NK-92 treated with Interleukin-12 subunit alpha and Interleukin-12 subunit beta, amount 100 ng/mL, for 24 hours (cell line): ENCODE measurements at regions not wholly inside any gene's neighbourhood (a gene's known extent, or its start where the extent isn't known, plus 50 kb on each side); places are given as distances from the start of the nearest gene placed in this dataset.

Experiments
- DNase-seq: peaks from one replicate; lab custom pipeline; 2025; lab: John Stamatoyannopoulos, UW

DNA sequence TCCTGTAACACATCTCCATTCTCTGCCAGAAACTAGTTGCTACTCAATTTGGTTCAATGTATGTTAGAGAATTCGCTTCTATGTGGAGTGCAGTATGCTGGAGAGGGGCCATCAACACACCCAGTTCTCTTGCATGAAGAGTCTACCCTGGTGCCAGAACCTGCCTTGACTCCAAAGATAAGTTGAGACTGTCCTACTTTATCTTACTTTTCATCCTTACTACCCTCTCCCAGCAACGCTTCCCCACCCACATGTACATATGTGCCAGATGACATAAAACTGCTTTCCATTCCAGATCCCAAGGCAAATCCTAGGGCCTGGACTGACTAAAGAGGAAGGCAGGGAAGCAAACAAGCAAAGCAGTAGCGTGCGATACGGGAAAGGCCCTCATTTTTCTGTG, 442.6 kb upstream of the THRB start:
- no peak for DNase-seq

DNA sequence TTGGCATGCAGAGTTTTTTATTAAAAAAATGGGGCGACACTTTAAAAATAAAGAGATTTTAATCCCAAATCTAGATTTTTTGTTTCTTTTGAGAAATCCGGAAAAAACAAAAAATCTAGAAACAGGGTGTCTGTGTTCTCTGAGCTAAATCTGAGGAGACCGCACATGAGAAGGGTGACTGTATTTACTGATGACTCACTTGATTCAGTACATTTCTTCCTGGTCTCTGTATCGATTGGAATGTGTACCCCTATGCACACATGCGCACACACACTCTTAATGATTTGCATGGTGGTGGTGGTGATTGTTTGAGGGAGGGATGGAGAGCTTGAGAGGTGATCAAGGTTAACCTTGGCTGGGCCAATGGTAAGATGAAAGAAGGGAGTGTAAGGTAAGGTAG, 443.1 kb upstream of the THRB start:
- DNase-seq = no peak

DNA sequence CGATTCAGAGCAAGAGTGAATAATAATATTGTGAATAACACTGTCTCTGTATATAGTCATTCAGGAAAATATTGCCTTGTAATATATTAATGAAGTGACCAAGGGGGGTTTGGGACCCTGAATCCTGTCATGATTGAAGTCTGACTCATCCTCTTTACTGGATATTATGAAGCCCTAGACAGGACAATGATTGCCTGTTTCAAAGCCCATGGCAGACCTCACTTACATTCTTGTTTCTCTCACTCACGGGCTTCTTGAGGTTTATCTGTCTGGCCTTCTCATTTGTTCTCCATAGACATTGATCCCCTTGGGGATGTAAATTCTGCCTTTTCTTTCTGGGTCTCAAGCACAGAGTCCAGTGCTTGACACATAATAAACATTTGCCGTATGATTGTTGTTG, 449.3 kb upstream of the THRB start:
- no peak for DNase-seq

DNA sequence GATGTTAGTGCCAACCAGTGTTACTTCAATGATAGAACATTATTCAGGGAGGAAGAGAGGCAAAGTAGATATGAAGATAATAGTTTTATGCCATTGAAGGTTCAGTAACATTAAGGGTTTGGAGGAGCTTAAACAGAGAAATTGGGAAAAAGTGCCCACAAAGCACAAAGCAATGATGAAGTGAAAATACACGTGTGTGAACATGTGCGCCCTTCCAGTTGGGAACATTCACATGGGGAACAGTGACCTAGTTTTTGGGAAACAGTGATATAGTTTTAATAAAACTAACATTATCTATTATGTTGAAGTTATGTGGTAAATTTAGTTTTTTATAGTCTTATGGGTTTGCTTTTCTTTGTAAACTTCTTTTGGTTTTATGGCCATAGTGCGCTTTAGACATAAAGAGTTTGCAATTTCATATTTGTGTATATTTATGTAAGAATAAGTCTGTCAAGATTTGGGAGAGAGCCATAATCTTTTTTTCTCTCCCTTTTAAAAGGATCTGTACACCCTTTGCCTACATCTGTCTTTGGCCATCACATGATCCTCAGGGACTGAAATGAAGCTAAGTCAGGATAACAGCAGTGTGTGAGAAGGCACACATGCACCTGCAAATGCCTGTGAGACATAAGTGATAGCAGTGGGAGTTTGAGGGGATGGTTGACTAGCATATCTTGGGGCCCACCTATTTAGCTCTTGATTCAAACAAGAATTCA, 450.3 kb upstream of the THRB start:
- DNase-seq = no peak

DNA sequence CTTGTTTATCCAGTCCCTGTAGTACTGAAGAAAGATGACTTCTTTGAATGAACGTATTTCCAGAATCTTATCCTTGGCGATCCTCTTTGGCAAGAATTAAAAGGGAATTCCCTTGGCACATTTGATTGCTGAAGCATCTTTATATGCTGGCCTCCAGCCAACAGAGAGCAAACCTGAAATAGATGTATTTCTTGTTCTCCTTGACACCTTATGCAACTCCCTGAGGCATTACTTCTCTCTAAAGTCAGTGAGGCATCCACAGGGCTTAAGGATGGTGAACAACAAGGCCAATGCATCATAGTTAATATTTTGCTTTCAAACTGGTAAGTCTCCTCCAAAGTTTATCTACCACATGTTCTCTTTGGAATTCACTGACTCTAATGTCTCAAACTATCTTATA, 450.9 kb upstream of the THRB start:
- no peak for DNase-seq

DNA sequence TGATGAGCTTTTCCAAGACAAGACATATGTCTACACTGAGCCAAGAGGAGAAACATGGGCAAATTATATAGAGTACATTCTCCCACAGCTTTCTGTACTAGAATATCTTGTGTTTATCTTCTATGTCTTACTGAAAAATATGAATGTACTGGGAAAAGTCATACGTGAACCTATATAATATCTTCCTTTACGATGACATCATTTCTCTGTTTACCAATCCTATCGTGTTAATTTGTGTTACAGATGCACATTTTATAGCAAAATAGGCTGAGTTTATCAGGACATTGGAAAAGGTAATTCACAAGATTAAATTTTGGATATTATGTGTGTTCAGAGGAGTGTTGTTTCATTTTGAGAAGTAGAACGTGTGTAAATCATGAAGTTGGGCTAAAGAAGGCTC, 452.5 kb upstream of the THRB start:
- no peak for DNase-seq

DNA sequence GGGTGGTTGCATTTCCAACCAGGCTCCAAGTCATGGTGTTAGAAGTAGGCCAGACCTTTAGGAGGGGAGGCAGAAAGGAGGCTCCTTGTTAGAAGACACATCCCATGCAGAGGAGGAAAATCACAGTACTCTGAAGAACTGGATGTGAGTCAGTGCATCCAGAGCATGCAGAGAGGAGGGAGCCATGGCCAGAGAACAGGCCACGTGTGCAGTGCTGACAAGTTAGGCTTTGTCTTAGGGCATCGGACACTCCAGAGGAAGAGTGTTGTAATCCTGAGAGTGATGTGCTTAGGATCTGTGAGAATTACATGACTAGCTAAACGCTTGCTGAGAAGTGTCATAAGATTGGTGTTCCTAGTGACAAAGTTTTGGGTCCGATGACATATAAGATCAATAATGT, 456.5 kb upstream of the THRB start:
- no peak for DNase-seq

DNA sequence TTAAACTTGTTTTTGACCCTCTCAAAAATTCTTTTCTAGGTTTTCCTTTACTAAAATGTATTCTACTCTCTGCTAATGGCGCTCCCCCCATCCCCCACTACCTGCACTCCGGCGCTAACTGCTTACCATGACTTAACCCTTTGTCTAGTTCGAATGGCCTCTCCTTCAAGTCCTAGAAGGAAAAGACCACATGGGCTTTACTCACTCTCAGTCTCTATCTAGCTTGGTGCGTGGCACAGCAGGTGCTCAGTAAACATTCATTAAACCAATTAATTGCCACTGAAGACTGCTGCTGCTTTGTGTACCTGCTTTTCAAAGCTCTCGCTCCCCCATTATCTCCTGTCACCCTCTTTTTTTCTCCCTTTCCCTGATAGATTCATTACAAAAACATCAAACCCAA, 457.7 kb upstream of the THRB start:
- DNase-seq = no peak

DNA sequence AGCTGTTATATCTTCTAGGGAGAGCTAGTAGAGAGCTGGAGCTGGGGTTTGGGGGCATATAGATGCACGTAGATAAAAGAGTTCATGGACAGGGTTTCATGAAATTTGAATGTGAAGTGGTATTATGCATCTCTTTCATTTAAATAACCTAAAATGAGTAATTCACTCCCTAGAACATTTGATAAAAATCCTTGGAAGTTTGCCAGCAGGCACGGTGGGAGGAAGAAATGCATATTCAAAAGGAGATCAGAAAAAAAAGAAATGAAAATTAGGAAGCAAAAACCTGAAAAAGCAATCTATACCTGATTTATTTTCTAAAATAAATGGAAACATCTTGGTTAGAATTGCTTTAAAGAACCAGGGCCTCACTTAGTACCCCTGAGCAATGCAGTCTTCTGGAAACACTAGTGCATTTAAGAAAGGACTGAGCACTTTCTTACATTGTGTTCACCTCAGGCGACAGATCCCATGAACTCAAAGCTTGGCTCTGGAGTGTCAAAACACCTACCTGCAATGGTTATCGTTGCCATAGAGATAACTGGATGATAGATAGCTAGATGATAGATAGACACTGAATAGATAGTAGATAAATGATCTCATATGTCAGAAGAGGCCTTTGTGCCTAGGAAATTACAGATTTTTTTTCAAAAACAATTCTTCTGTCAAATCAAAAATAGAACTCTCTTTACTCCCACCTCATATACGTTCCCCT, 458.6 kb upstream of the THRB start:
- no peak for DNase-seq

DNA sequence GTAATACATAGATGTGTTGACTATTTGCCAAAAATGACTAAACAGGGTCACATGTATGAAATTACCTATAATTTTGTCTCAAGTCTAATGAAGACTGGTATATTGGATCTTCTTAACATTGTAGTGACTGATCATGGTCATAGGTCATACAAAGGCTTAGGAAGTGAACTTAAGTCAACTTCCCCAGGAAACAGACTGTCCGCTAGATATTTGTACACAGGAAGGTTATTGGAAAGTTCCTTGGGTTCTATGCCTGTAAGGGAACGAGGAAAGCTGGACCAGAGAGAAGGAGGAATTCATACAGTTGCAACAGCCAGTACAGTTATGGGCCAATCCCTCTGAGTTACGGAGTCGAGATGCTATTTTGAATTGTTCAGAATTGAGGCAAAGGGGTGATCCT, 462.0 kb upstream of the THRB start:
- no peak for DNase-seq

DNA sequence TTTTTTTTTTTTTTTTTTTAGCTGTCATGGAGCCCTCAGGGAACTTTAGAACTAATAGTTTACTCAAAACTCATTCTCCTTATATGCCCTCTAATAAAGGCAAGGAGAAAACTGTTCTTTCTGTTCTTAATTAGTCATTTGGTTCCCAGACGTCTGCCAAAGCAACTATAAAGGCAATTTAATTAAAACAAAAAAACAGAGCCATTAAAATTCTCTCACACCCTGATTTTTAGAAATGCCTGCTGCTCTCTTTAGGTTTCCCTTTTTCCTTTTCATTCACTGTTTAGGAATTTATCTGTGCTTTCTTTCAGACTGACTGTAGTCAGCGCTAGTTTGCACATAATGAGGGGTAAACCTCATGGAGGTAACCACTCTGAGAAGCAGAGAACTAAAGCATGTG, 463.6 kb upstream of the THRB start:
- DNase-seq = no peak

DNA sequence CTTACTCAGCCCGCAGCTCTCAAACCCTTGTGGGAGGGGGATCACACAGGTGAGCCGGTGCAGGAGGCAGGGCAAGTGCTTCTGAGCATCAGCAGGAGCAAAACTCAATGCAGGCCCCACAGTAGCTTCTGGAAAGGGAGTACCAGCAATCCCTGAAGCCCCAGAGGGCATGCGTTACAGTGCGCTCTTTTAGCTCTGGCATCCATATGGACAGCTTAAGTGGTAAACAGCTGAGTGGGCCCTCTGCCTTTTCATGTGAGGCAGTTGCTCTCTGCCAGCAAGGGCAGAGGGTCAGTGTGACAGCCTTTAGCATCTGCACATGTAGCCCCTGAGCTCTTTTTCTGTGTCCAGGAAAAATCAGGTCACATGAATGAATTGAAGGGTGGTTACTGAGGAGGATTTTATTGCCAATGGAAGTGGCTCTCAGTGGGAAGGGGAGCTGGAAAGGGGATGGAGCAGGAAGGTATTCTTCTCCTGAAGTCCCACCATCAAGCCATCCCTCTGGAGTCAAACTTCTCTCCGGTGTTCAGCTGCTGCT, 464.3 kb upstream of the THRB start:
- DNase-seq = no peak

DNA sequence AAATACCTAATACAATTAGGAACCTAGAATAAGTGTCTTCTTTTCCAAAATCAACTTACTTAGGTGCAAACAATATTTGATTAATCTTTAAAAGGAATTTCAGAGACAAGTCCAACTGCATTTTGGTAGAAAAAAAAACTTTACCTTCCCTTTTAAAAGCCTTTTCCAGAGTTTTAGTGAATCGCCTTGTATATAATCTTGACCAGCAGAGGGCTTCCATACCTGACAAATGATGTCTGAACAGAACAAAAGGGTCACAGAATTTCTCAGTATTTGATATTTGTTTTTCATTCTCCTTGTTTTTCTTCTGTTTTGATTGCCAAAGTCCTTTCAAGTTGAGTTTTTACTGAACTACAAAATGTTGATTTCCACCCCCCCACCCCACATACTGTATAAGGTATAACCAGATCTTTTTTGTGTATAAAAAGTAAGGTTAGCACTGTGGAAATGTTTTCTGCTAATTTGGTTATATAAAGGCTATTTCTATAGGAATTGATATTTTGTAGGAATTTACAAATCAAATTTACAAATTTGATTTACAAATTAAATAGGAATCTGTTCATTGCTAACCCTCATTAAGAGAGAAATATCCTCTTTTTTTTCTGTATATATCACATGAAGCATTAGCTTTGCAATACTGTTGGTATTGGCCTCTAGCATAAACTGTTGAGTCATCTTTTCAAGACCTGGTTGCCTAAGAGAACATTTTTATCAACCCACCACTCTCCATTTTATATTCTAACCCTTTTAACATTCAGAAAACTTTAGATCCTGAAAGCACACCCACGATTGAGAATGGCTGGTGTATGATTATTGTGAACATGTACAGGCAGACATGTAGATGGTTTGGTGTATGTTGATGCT, 464.1 kb upstream of the RARB start:
- no peak for DNase-seq

DNA sequence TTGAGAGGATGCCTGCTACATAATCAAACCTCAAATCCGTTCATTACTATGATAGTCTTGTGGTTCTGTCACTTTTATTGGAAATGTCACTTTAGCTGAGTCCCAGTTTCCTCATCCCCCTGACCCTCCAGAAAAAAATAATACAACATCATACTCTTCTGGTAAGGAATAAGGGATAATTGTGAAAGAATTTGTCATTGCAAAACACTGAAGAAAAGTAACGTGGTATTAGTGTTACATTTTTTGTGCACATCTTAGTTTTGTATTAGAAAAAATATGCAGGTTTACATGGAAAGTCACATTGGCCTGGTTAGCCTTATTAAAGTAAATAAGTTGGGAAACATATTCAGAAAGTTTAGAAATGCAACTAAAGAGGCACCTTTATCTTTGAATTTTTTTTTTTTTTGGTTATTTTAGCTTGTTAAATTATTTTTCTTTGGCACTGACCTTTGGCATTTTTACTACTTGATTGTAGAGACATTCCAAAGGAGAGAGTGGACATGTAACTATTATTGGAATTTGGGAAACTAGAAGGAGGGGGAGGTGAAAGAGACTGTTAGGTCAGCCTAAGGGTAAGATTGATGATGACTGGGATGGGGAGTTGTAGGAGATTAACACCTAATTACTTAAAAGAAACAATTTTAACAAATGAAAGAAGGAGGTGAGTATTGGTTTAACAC, 462.2 kb upstream of the RARB start:
- no peak for DNase-seq

DNA sequence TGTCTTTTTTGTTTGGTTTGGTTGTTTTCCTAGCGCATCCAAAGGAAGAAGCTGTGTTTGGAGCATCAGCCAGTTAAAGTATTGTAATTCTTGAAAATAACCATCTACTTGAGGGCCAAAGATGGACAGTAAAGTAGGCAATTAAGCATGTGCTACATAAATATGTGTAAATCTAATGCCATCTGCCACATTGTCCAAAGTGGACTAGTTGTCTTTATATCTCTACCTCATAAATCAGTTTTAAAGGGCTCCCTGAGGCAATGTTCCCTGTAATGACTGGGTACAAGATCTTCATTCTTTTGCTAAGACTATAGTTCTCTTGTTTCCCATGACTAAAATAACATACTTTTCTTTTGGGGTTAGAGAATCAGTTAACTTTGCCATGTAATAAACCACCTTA, 460.0 kb upstream of the RARB start:
- DNase-seq = no peak

DNA sequence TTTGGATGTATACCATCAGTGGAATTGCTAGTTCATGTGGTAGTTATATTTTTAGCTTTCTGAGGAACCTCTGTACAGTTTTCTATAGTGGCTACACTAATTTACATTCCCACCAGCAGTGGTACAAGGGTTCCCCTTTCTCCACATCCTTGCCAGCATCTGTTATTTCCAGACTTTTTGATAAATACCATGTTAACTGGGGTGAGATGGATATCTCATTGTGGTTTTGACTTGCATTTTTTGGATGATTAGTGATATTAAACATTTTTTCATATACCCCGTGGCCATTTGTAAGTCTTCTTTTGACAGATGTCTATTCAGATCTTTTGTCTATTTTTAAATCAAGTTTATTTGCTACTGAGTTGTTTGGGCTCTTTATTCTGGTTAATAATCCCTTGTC, 455.6 kb upstream of the RARB start:
- no peak for DNase-seq

DNA sequence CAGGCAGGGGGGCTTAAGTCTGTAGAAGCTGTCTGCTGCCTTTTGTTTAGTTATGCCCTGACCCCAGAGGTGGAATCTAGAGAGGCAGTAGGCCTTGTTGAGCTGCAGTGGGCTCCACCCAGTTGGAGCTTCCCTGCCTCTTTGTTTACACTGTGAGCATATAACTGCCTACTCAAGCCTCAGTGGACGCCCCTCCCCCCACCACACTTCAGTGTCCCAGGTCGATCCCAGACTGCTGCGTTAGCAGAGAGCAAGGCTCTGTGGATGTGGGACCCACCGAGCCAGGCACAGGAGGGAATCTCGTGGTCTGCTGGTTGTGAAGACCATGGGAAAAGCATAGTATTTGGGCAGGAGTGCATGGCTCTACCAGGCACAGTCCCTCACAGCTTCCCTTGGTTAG, 446.8 kb upstream of the RARB start:
- DNase-seq = no peak

DNA sequence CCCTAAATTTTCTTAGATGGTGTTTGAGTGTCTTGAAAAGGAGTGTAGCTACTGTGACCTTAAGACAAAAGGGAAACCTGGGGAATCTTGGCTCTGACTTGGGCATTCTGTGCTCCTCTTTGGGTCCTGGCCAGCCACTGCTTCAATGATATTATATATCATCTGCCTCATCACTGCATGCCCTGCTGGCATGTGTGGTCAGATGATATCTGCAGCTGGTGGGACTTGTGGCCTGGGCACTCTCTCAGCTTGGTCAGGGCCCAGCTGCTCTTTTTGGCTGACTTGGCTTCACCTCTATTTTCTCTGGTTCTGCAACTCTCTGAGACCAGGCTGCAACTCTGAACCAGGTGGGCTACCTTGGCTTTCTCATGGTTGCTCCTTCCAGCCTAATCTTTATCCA, 446.1 kb upstream of the RARB start:
- DNase-seq = no peak

DNA sequence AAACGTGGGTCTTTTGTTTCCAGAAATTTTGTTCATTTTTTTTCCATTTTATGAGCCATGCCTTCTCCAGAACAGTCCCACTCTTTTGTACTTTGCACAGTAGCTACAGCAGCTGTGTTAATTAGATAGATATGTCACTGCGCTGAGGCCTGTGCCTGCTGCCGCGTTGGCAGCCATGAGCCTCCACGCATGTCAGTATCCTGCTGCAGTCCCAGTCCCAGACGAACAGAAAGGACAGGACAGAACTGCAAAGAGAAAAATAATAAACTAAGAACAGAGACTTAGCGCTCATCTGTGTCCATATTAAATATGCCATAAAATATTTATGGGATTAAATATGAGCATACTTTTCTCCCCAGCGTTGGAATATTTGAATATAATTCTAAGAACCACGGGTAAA, 442.4 kb upstream of the RARB start:
- DNase-seq = no peak

DNA sequence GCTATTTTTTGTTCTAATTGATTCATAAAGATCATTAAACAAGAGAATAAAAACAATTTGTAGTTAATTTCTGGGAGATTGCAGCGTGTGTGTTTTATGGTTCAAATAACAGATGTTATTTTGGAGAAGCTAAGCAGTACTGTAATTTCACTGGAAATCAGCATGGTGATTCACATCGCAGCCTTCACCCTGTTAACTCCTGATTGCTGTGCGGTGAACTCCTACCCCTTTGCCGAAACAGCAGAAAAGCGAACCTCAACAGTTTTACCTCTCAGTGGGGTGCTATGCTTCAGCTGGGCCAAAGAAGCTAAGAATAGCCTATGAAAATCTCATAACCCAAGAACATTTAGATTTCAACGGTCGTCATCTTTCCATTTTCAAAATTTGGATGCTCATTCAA, 441.5 kb upstream of the RARB start:
- no peak for DNase-seq

DNA sequence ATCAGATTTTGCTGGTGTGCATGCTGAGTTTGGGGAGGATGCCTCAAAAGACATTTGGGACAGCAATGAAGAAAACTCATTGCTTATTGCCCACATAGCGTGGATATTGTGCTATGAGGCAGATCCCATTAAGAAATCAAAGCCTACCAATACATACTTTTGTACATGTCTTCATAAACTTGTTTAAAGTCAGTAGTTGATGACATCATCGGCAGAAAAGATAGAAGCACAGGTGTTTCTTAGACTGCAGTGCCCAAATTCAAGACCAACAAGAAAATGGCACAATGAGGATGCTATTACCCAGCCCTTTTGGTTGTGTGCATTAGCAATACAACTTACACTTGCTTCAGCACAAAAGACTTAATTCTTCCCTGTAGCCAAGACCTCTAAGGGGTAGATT, 428.7 kb upstream of the RARB start:
- DNase-seq = no peak

DNA sequence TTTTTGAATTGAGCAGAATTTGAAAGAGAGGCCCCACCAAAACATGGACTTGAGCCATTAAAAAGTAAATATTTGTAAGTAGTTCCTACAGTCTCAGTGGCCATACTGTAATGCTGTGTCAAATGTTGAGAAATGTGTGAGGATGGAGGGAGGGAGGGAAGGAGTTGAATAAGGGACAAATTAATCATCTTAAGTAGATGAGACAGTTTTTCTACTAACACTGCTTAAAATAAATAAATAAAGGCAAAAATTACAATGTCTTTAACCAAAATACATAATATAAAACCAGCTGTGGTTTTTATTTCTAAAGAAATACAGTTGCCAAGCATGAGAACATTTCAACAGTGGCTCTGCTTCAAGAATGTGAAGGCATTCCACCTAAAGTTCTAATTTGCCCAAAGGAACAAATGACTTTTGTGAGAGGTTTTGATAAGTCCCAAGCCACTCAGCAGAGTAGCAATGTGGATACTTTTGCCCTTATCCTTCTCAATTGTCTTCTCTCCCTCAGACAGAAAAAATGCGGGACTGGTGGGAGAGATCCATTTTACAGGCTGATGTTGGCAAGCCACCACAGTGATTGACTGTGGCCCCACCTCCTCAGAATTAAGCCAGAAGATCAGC, 427.0 kb upstream of the RARB start:
- DNase-seq = no peak
